Lung (tissue), 11 donors: ENCODE measurements at regions not wholly inside any gene's neighbourhood (a gene's known extent, or its start where the extent isn't known, plus 50 kb on each side); places are given as distances from the start of the nearest gene placed in this dataset.

Experiments
- ATAC-seq: fragments of 200-7000 bp; cut with Tn5 transposase; one replicate; pipeline ENCODE4 v1.9.1; 2020; ENCODE audit warnings: moderate number of reproducible peaks; ENCODE audit not compliant: insufficient read depth, low FRiP score
- DNase-seq, 3 donors: peaks; one replicate each; pipeline ENCODE4 v3.0.0-alpha.2; 2013 to 2017
- H3K27ac ChIP-seq, 2 donors: one replicate each; pipeline ENCODE4 v1.5.1; 2013; ENCODE audit warnings: mild to moderate bottlenecking in 2 of 2, moderate library complexity in 2 of 2, control low read depth in 1 of 2, inconsistent platforms in 1 of 2, low read depth in 1 of 2, low read length in 1 of 2
- H3K27me3 ChIP-seq, 3 donors: one replicate each; pipeline ENCODE4 v1.5.1; 2013; ENCODE audit warnings: low read length in 2 of 3; ENCODE audit not compliant: control insufficient read depth in 3 of 3, insufficient read depth in 3 of 3
- H3K36me3 ChIP-seq, 4 donors: one replicate each; pipeline ENCODE4 v1.5.1; 2013; ENCODE audit warnings: low read length in 4 of 4, mild to moderate bottlenecking in 1 of 4, moderate library complexity in 1 of 4; ENCODE audit not compliant: control insufficient read depth in 4 of 4, insufficient read depth in 4 of 4
- H3K4me1 ChIP-seq, 5 donors: one replicate each; pipeline ENCODE4 v1.5.1; 2013; ENCODE audit warnings: low read length in 5 of 5, mild to moderate bottlenecking in 2 of 5, moderate library complexity in 1 of 5; ENCODE audit not compliant: control insufficient read depth in 5 of 5, insufficient read depth in 5 of 5
- H3K4me3 ChIP-seq: one replicate; pipeline ENCODE4 v1.5.1; 2013; ENCODE audit warnings: mild to moderate bottlenecking, control low read depth, moderate library complexity
- H3K9ac ChIP-seq, 2 donors: one replicate each; pipeline ENCODE4 v1.5.1; 2013; ENCODE audit warnings: low read length in 2 of 2, control low read depth in 1 of 2; ENCODE audit not compliant: insufficient read depth in 1 of 2
- H3K9me3 ChIP-seq, 4 donors: one replicate each; pipeline ENCODE4 v1.5.1; 2013; ENCODE audit warnings: low read length in 3 of 4, mild to moderate bottlenecking in 1 of 4, moderate library complexity in 1 of 4; ENCODE audit not compliant: control insufficient read depth in 4 of 4, insufficient read depth in 3 of 4
- WGBS, 2 donors: extraction: QIAGEN DNeasy Blood & Tissue Kit; methylation state at CpG; one replicate each; pipeline ENCODE4 v1.1.7; 2013; 5-methylcytosine and 5-hydroxymethylcytosine counted together
- TF ChIP-seq, protein P1 (sequence below): IDR thresholded peaks from 2 replicates; pipeline ENCODE4 v1.5.1; 2012; ENCODE audit warnings: mild to moderate bottlenecking; ENCODE audit errors: control extremely low read depth, extremely low read depth
- donor health status: control.
- donor health status: control.
- donor health status: Bipolar disorder and iron deficiency.
- donor health status: healthy.
- donor health status: DM: yes; HTN: yes; CAD: no.

DNA sequence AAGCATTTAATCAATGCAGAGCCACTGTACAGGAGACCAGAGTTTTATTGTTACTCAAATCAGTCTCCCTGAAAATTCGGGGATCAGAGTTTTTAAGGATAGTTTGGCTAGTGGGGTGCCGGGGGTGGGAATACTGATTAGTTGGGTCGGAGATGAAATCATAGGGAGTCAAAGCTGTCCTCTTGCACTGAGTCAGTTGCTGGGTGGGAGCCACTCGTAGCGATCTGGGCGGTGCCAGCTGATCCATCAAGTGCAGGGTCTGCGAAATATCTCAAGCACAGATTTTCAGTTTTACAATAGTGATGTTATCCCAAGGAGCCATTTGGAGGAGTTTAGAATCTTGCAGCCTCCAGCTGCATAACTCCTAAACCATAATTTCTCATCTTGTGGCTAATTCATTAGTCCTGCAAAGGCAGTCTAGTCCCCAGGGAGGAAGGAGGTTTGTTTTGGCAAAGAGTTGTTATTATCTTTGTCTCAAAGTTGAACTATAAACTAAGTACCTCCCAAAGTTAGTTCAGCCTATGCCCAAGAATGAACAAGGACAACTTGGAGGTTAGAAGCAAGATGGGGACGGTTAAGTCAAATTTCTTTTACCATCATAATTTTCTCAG lies 169.4 kb upstream of the PLEKHG7 start:
- TF ChIP-seq, protein P1, sequence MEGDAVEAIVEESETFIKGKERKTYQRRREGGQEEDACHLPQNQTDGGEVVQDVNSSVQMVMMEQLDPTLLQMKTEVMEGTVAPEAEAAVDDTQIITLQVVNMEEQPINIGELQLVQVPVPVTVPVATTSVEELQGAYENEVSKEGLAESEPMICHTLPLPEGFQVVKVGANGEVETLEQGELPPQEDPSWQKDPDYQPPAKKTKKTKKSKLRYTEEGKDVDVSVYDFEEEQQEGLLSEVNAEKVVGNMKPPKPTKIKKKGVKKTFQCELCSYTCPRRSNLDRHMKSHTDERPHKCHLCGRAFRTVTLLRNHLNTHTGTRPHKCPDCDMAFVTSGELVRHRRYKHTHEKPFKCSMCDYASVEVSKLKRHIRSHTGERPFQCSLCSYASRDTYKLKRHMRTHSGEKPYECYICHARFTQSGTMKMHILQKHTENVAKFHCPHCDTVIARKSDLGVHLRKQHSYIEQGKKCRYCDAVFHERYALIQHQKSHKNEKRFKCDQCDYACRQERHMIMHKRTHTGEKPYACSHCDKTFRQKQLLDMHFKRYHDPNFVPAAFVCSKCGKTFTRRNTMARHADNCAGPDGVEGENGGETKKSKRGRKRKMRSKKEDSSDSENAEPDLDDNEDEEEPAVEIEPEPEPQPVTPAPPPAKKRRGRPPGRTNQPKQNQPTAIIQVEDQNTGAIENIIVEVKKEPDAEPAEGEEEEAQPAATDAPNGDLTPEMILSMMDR, result no peak
- Histone ChIP-seq H3K36me3 (no peaks in the 10 kb centered on the region), H3K4me3 (no peak overlapping the region), H3K27me3 (no peaks in the 10 kb centered on the region), H3K27ac (no peak overlapping the region), H3K4me1 (peaks cover 0 to 8% (median 0%) of the 10 kb centered on the region in 5 donors), H3K9ac (no peak overlapping the region), H3K9me3 (no peaks in the 10 kb centered on the region)
- ATAC-seq, result no peak
- no peak for DNase-seq
- WGBS, 2 donors, result 90 to 98% methylated on average over 8 of the region's 8 CpGs

DNA sequence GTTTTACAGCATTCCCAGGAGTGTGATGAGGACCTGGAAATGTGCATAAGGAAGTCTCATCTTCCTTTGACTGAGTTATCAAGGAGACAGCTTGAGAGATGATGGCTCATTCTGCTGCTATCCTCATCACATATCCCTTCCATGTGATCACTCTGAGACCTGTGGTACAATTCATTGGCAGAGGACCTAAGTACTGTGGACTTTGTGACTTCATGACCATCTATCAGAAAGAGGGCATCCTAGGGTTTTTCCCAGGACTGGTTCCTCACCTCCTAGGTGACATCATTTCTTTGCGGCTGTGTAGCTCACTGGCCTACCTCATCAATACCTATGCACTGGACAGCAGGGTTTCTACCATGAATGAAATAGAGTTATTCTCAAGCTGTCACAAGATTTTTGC lies 172.1 kb upstream of the PLEKHG7 start:
- Histone ChIP-seq H3K27ac (no peak overlapping the region), H3K9me3 (no peaks in the 10 kb centered on the region), H3K4me3 (no peak overlapping the region), H3K9ac (no peak overlapping the region), H3K27me3 (no peaks in the 10 kb centered on the region), H3K36me3 (no peaks in the 10 kb centered on the region), H3K4me1 (peaks cover 0 to 2% (median 0%) of the 10 kb centered on the region in 5 donors)
- ATAC-seq (no peak), DNase-seq (no peak)
- TF ChIP-seq, protein P1, result no peak
- 71 to 86% methylated on average over 1 of the region's 1 CpG for WGBS, 2 donors

DNA sequence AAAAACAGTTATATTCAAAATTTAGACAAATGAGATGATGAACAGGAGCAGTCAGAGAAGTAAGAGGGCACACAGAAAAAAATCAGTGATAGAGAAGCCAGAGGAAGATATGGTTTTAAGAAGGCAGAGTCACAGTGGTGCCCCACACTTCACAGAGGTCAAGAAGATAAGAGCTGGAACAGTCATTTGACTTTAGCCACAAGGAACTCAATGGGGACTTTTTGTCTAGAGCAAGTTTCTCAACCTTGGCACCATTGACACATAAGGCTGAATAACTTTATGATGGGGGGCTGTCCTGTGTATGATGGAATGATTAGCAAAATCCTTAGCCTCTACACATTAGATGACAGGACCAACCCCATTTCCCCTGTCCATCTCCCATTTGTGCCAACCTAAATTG lies 172.8 kb upstream of the PLEKHG7 start:
- TF ChIP-seq, protein P1, result no peak
- H3K36me3 ChIP-seq, result no peaks in the 10 kb centered on the region
- H3K27ac ChIP-seq, result no peak overlapping the region
- no peak overlapping the region for H3K4me3 ChIP-seq
- no peaks in the 10 kb centered on the region for H3K27me3 ChIP-seq
- no peaks in the 10 kb centered on the region for H3K9me3 ChIP-seq
- no peak for ATAC-seq
- H3K4me1 ChIP-seq, result peaks cover 0 to 4% (median 0%) of the 10 kb centered on the region in 5 donors
- DNase-seq, result no peak
- H3K9ac ChIP-seq, result no peak overlapping the region

DNA sequence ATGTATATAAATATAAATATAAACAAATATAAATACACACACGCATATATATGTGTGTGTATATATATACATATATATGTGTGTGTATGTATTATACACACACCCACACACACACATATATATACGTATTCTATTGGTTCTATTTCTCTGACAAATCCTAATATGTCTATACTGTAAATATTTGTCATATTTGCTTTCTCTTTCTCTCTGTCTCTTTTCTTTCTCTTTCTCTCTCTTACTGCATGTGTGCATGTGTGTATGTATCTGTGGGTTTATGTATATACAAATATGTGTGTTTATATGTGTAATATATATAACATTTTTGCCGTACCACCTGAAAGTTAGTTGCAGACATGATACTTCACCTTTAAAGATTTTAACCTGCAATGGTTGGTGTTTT lies 174.2 kb upstream of the PLEKHG7 start:
- Histone ChIP-seq H3K9me3 (no peaks in the 10 kb centered on the region), H3K27me3 (no peaks in the 10 kb centered on the region), H3K36me3 (no peaks in the 10 kb centered on the region), H3K9ac (no peak overlapping the region), H3K4me3 (no peak overlapping the region), H3K4me1 (peaks cover 0 to 4% (median 0%) of the 10 kb centered on the region in 5 donors), H3K27ac (no peak overlapping the region)
- DNase-seq, result no peak
- TF ChIP-seq, protein P1, result no peak
- ATAC-seq, result no peak
- WGBS, 2 donors, result 90 to 91% methylated on average over 3 of the region's 3 CpGs
